ENCODE measurements at regions not wholly inside any gene's neighbourhood (a gene's known extent, or its start where the extent isn't known, plus 50 kb on each side); places are given as distances from the start of the nearest gene placed in this dataset.

DNA sequence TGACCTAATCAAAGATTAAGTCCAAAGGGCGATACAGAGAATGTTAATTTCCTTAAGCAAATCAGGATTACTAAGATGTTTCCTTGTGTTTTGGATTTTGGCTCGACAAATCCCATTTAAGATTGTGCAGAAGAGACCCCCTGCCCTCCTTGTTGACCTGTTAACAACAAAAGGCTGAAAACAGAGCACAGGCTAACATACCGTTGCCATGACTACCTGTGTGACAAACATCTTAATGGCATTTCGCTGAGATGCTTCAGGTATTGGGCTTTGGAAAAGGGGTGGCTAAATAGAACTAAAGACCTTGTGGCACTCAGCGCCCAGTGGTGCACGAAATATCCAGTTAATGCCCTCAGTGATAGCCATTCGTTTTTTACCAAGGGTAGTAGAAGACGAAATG is 1532.3 kb upstream of the TMEM132C start (continued):
- TF ChIP-seq ZNF462 (CRISPR knock-in tag; IDR thresholded peaks at IDR 0.05), result no peak

- no peak overlapping the region for H3K27ac Mint-ChIP-seq
- Histone ChIP-seq H3K4me3 (no peak overlapping the region), H3K27ac (ENCODE audit: low read depth) (no peak overlapping the region), H3F3A (replicated peaks; ENCODE audit: low read depth) (no peaks in the 10 kb centered on the region), H3K36me3 (ENCODE audit: insufficient read depth) (0 out of 2 replicates have a peak, but pooled peaks cover 3% of the 10 kb centered on the region), H3K4me2 (no peak overlapping the region), H3K4me1 (ENCODE audit: insufficient read depth) (no peaks in the 10 kb centered on the region), H3K9me2 (ENCODE audit: insufficient read depth) (no peaks in the 10 kb centered on the region), H2AFZ (no peak overlapping the region), H4K20me1 (replicated peaks; ENCODE audit: insufficient read depth) (no peaks in the 10 kb centered on the region), H3K27me3 (ENCODE audit: insufficient read depth) (no peaks in the 10 kb centered on the region), H3K79me2 (replicated peaks; ENCODE audit: insufficient read depth) (no peaks in the 10 kb centered on the region)
- no peak overlapping the region for H3K4me3 Mint-ChIP-seq
- H3K27me3 Mint-ChIP-seq (ENCODE audit: insufficient read depth, low read depth, poor library complexity), result peaks cover 2% of the 10 kb centered on the region
- DNase-seq (ENCODE audit: low spot score), result no peak
- no peaks in the 10 kb centered on the region for H3K4me1 Mint-ChIP-seq
- peaks cover 98% of the 10 kb centered on the region for H3K9me3 Mint-ChIP-seq
- no peak for ATAC-seq
- H3K36me3 Mint-ChIP-seq (ENCODE audit: low read depth), result peaks cover 30% of the 10 kb centered on the region
- TF ChIP-seq CREB1 (CRISPR knock-in tag; IDR thresholded peaks at IDR 0.05; ENCODE audit: low read depth) (no peak), POLR2AphosphoS5 (IDR thresholded peaks at IDR 0.05; ENCODE audit: low read depth) (no peak), ZNF331 (CRISPR knock-in tag; IDR thresholded peaks at IDR 0.05; ENCODE audit: low read depth) (no peak), EZH2phosphoT487 (IDR thresholded peaks at IDR 0.05; ENCODE audit: unreplicated experiment) (no peak), JUNB (IDR thresholded peaks at IDR 0.05; ENCODE audit: unreplicated experiment) (no peak), REST (IDR thresholded peaks at IDR 0.05; ENCODE audit: unreplicated experiment) (no peak), CTCF (conservative IDR thresholded peaks at IDR 0.05; ENCODE audit: low read depth in 2 of 2) (no peak)
Observed at GRCh38 chr12:126741536-126742240, 1525.3 kb upstream of the TMEM132C start.
